ENCODE measurements at regions not wholly inside any gene's neighbourhood (a gene's known extent, or its start where the extent isn't known, plus 50 kb on each side); places are given as distances from the start of the nearest gene placed in this dataset.

- no peak overlapping the region for H3K4me3 ChIP-seq (replicated peaks in 1 of 2; ENCODE audit: low read depth in 2 of 2, low read length in 2 of 2)
- DNase-seq (ENCODE audit: low read depth in 2 of 2): no peak
- TF ChIP-seq, protein P1, sequence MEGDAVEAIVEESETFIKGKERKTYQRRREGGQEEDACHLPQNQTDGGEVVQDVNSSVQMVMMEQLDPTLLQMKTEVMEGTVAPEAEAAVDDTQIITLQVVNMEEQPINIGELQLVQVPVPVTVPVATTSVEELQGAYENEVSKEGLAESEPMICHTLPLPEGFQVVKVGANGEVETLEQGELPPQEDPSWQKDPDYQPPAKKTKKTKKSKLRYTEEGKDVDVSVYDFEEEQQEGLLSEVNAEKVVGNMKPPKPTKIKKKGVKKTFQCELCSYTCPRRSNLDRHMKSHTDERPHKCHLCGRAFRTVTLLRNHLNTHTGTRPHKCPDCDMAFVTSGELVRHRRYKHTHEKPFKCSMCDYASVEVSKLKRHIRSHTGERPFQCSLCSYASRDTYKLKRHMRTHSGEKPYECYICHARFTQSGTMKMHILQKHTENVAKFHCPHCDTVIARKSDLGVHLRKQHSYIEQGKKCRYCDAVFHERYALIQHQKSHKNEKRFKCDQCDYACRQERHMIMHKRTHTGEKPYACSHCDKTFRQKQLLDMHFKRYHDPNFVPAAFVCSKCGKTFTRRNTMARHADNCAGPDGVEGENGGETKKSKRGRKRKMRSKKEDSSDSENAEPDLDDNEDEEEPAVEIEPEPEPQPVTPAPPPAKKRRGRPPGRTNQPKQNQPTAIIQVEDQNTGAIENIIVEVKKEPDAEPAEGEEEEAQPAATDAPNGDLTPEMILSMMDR (IDR thresholded peaks at IDR 0.05; ENCODE audit: low read depth, low read length): no peak
Observed at GRCh38 chrX:39157796-39158195, 356.5 kb downstream of the MID1IP1 start.

- no peak overlapping the region for H3K4me3 ChIP-seq (replicated peaks in 1 of 2; ENCODE audit: low read depth in 2 of 2, low read length in 2 of 2)
- DNase-seq (ENCODE audit: low read depth in 2 of 2): peak; percentile 14 to 33
- TF ChIP-seq, protein P1 (IDR thresholded peaks at IDR 0.05; ENCODE audit: low read depth, low read length): no peak
Observed at GRCh38 chrX:39158801-39159657, 357.8 kb downstream of the MID1IP1 start.

DNA sequence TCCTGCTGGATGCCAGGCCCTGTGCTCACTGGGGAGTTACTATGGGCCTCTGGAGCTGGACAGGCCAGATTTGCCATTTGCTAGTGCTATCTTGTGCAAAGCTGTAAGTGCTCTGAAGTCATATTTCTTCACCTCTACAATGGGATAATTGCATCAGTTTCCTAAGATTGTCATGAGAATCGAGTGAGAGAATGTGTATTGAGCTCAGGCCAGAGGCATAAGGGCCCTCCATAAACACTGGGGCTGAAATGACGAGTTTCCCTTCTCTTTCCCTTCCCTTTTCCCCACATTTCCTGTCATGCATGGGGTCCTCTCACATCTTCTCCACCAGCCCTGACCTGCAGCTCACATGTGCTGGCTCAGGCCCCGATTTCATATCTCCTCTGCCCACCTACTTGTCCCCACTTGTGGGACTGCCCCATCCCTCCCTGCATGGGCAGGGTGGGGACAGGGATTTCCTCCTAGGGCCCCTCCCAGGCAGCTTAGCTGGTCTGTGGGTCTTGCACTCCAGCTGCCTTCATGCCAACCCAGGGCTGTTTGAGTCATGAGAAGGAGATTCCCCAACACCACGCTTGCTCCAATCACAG lies 358.8 kb downstream of the MID1IP1 start:
- TF ChIP-seq, protein P1 (IDR thresholded peaks at IDR 0.05; ENCODE audit: low read depth, low read length): no peak
- no peak for DNase-seq (ENCODE audit: low read depth in 2 of 2)

GRCh38 chrX:39161611-39162255 lies 360.5 kb downstream of the MID1IP1 start:
- DNase-seq (ENCODE audit: low read depth in 2 of 2): no peak
- TF ChIP-seq, protein P1 (IDR thresholded peaks at IDR 0.05; ENCODE audit: low read depth, low read length): no peak
- H3K4me3 ChIP-seq (replicated peaks in 1 of 2; ENCODE audit: low read depth in 2 of 2, low read length in 2 of 2): no peak overlapping the region

More for the DNA sequence above, 358.8 kb downstream of the MID1IP1 start:
- no peak overlapping the region for H3K4me3 ChIP-seq (replicated peaks in 1 of 2; ENCODE audit: low read depth in 2 of 2, low read length in 2 of 2)

GRCh38 chrX:39162322-39162735 lies 361.1 kb downstream of the MID1IP1 start:
- TF ChIP-seq, protein P1 (IDR thresholded peaks at IDR 0.05; ENCODE audit: low read depth, low read length): no peak
- no peak for DNase-seq (ENCODE audit: low read depth in 2 of 2)
- no peak overlapping the region for H3K4me3 ChIP-seq (replicated peaks in 1 of 2; ENCODE audit: low read depth in 2 of 2, low read length in 2 of 2)

DNA sequence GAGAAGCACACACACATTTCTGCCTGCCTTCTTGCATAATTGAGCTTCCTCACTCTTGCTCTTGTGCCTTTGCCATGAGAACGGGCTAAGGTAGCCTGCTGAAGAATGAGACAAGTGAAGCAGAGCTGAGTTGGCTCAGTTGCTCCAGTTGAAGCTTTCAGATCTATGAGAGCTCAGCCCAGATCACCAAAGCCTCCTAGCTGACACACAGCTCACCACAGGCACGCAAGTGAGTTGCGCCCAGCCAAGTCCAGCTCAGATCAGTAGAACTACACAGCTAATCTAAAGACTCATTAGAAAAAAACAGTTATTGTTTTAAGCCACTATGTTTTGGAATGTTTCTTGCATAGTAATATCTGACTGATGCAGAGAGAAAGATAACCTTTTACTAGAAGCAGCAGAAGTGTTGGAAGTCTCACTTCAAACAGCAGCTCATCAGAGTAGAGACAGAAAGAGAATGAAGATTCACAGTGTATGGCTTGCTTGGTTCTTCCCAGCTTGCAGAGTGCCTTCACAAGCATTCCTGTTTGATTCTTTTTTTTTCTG lies 362.4 kb downstream of the MID1IP1 start:
- no peak overlapping the region for H3K4me3 ChIP-seq (replicated peaks in 1 of 2; ENCODE audit: low read depth in 2 of 2, low read length in 2 of 2)
- TF ChIP-seq, protein P1 (IDR thresholded peaks at IDR 0.05; ENCODE audit: low read depth, low read length): no peak
- DNase-seq (ENCODE audit: low read depth in 2 of 2): no peak

Measured in cardiac fibroblast (primary cell).